Lower leg skin (tissue), 4 donors: ENCODE measurements at regions not wholly inside any gene's neighbourhood (a gene's known extent, or its start where the extent isn't known, plus 50 kb on each side); places are given as distances from the start of the nearest gene placed in this dataset.

ENCODE experiments used
- DNase-seq, 2 donors: peaks; one replicate each; pipeline ENCODE4 v3.0.0-alpha.2; 2019; ENCODE audit warnings: low spot score in 2 of 2
- H3K4me3 ChIP-seq: fragments of 200-600 bp; sonication (generic); 2 replicates; pipeline ENCODE4 v1.5.1; 2017; ENCODE audit warnings: mild to moderate bottlenecking, low read depth; ENCODE audit not compliant: poor library complexity, severe bottlenecking
- CTCF ChIP-seq, 3 donors: fragments of 450-650 bp; IDR thresholded peaks; one replicate each; pipeline ENCODE4 v1.5.1; 2016; ENCODE audit warnings: antibody characterized with exemption in 3 of 3, mild to moderate bottlenecking in 3 of 3, moderate library complexity in 2 of 3
- POLR2A ChIP-seq, 2 donors: fragments of 450-650 bp; IDR thresholded peaks; one replicate each; pipeline ENCODE4 v1.6.1; 2016 to 2017; ENCODE audit warnings: antibody characterized with exemption in 2 of 2, mild to moderate bottlenecking in 1 of 2, moderate library complexity in 1 of 2
- WGBS, 2 donors: methylation state at CpG; one replicate each; pipeline ENCODE4 v1.1.5; 2018; 5-methylcytosine and 5-hydroxymethylcytosine counted together
- intact Hi-C: fragments of 100-400 bp; cut with DNase I; formaldehyde crosslinking; loops from one replicate; pipeline ENCODE4 v1.15.0; 2023; ENCODE audit warnings: low total_unique reads

DNA sequence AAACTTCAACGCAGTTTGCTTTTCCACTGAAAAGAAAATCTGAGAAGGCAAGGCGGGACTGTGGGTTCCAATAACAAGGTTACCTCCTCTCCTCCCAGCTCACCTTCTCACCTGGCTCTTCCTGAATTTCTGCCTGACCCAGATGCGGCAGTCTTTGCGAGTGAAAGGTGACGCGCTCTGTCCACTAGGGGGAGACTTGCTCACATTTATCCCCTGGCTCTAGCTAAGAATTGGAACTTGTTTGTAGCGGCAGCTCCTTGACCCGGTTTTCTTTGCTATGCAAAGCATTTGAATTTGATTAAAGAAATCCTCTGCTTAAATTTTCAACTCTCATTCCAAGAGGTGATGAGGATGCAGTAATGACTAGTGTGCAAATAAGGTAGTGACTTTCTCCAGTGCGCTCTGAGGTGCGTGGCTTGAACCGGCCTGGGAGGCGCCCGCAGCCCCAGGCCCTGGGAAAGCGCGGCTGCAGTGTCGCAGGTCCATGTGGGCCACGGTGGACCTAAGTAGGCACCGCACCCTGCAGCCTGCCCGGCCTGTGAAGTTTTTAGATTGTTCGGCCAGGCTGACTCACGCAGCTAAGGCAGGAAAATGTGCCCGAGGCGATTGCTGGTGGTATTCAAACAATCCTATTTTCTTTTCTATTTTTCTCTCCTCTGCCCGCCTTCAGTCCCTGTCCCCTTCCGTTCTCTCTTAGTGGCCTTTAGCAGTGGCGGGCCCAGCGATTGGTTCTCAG is 336.9 kb upstream of the NPSR1 start:
- DNase-seq: peak in 1 of 2 donors; percentile 28

DNA sequence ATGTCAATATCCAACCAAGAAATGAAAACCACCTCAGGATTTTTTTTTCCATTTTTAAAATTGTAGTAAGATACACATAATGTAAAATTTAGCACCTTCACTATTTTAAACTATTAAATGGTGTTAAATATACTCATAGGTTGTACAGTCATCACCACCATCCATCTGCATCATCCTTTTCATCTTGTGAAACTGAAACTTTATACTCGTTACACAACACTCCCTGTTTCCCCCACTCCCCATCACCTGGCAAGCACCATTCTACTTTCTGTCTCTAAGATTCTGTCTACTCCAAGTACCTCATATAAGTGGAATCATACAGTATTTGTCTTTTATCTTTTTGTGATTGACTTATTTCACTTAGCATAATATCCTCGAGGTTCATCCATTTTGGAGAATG is 335.2 kb upstream of the NPSR1 start:
- 73 to 79% methylated on average over 2 of the region's 2 CpGs for WGBS, 2 donors
- TF ChIP-seq POLR2A (IDR thresholded peaks at IDR 0.05): no peak
- no peak for TF ChIP-seq CTCF (IDR thresholded peaks at IDR 0.05)
- H3K4me3 ChIP-seq: no peak overlapping the region
- intact Hi-C loops: no loop called here
- DNase-seq: no peak

More for the DNA sequence above, 336.9 kb upstream of the NPSR1 start:
- no peak overlapping the region for H3K4me3 ChIP-seq
- 28 to 30% methylated on average over 27 of the region's 27 CpGs for WGBS, 2 donors
- intact Hi-C loops: no loop called here
- TF ChIP-seq CTCF (IDR thresholded peaks at IDR 0.05): peak in 1 of 3 donors; percentile 41
- no peak for TF ChIP-seq POLR2A (IDR thresholded peaks at IDR 0.05)

DNA sequence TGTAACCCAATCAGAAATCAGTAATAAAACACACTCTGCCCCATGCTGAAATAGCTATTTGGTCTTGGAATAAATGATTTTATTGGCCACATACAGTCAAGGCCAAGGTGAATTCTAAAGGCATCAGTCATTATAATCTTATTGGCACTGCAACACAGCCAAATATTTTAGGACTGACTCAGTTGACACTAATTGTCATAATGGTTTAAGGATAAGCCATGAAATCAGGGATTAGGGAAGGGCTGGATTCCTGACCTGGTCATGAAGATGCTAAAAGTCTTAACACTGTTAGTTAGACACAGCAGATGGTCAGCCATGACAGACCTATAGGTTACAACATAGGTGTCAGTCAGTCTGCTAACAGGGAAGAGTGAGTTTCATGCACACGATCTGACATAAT is 330.3 kb upstream of the NPSR1 start:
- intact Hi-C loops: no loop called here
- no peak overlapping the region for H3K4me3 ChIP-seq
- DNase-seq: no peak
- TF ChIP-seq CTCF (IDR thresholded peaks at IDR 0.05) (no peak), POLR2A (IDR thresholded peaks at IDR 0.05) (no peak)
- WGBS, 2 donors: 89 to 100% methylated on average over 1 of the region's 1 CpG

DNA sequence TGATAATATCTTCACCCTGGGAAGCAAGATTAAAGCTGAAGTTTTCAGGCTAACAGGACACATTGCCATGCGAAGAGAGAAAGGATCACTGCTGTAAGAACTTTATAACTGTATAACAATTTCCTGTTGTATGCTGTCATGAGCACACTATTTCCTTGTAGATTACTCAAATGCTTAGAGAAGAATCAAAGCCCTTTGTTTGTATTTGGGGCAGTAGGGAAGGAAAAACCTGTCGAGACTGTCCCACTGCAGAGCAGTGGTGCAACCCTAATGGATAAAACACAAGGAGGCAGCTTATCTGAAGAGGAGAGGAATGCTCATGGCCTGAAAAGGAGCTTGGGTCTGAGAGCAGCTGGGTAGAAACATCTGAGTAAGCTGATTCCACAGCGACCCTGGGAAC is 327.7 kb upstream of the NPSR1 start:
- DNase-seq: no peak
- H3K4me3 ChIP-seq: no peak overlapping the region
- TF ChIP-seq CTCF (IDR thresholded peaks at IDR 0.05) (no peak), POLR2A (IDR thresholded peaks at IDR 0.05) (no peak)
- intact Hi-C loops: no loop called here
- WGBS, 2 donors: 63 to 76% methylated on average over 3 of the region's 3 CpGs

GRCh38 chr7:34331102-34331501 is 326.9 kb upstream of the NPSR1 start:
- intact Hi-C loops: no loop called here
- no peak overlapping the region for H3K4me3 ChIP-seq
- TF ChIP-seq POLR2A (IDR thresholded peaks at IDR 0.05) (no peak), CTCF (IDR thresholded peaks at IDR 0.05) (no peak)
- no peak for DNase-seq
- 79 to 84% methylated on average over 2 of the region's 2 CpGs for WGBS, 2 donors

DNA sequence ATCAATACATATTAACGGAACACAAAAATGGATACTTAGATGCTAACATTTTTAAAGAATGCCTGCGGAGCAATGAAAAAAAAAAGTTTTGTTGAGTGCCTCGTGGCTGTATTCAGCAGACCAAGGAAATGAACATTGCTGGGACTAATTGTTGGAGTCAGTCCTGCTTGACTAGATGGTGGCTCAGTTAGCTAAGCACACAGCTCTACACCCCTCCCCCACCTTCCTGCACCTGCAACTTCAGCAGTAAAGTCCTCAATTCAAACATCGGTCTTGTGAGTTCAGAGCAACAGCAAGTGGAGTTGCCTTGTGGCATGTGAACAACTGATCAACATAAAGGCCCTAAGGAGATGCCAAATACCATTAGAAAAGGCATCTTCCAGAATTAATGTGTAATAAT is 326.0 kb upstream of the NPSR1 start:
- WGBS, 2 donors: 86 to 90% methylated on average over 4 of the region's 4 CpGs
- H3K4me3 ChIP-seq: no peak overlapping the region
- no peak for DNase-seq
- intact Hi-C loops: no loop called here
- TF ChIP-seq POLR2A (IDR thresholded peaks at IDR 0.05): no peak
